Hematopoietic multipotent progenitor cell treated with erythropoietin and hydrocortisone succinate and interleukin-3 and kit ligand, for 15 days (in vitro differentiated cells): ENCODE measurements at regions not wholly inside any gene's neighbourhood (a gene's known extent, or its start where the extent isn't known, plus 50 kb on each side); places are given as distances from the start of the nearest gene placed in this dataset.

Experiments
- DNase-seq: peaks from one replicate; pipeline ENCODE4 v3.0.0-alpha.2; 2015; ENCODE audit warnings: low spot score

GRCh38 chr2:30310371-30310770, 79.0 kb downstream of the LBH start:
- peak; percentile 66 for DNase-seq

- DNase-seq: no peak
These were observed 79.6 kb downstream of the LBH start for GRCh38 chr2:30310955-30311354.

GRCh38 chr2:30311711-30312110, 80.4 kb downstream of the LBH start:
- DNase-seq: no peak

GRCh38 chr2:30312916-30313315, 81.6 kb downstream of the LBH start:
- DNase-seq: no peak

GRCh38 chr2:30314981-30315380, 83.6 kb downstream of the LBH start:
- no peak for DNase-seq

- DNase-seq: no peak
These were observed 84.2 kb downstream of the LBH start for GRCh38 chr2:30315391-30316063.

GRCh38 chr2:30316408-30316807, 85.1 kb downstream of the LBH start:
- DNase-seq: no peak

- no peak for DNase-seq
These were observed 87.9 kb downstream of the LBH start for GRCh38 chr2:30318987-30319782.

- DNase-seq: no peak
These were observed 90.1 kb downstream of the LBH start for GRCh38 chr2:30321466-30321865.

GRCh38 chr2:30323499-30323898, 92.2 kb downstream of the LBH start:
- no peak for DNase-seq

GRCh38 chr2:30324245-30324908, 93.0 kb downstream of the LBH start:
- no peak for DNase-seq

- DNase-seq: peak; percentile 48
These were observed 94.4 kb downstream of the LBH start for GRCh38 chr2:30325600-30326328.

- DNase-seq: no peak
These were observed 95.2 kb downstream of the LBH start for GRCh38 chr2:30326497-30326896.

- DNase-seq: no peak
These were observed 99.7 kb downstream of the LBH start for GRCh38 chr2:30331038-30331437.

- no peak for DNase-seq
These were observed 100.5 kb downstream of the LBH start for GRCh38 chr2:30331869-30332268.

GRCh38 chr2:30332791-30333453, 101.6 kb downstream of the LBH start:
- DNase-seq: no peak

- DNase-seq: no peak
These were observed 103.5 kb downstream of the LBH start for GRCh38 chr2:30334762-30335363.

- DNase-seq: no peak
These were observed 104.8 kb downstream of the LBH start for GRCh38 chr2:30336084-30336483.

GRCh38 chr2:30336978-30337841, 105.9 kb downstream of the LBH start:
- no peak for DNase-seq

- no peak for DNase-seq
These were observed 107.1 kb downstream of the LBH start for GRCh38 chr2:30338475-30338874.
